B cell (primary cell): ENCODE measurements at regions not wholly inside any gene's neighbourhood (a gene's known extent, or its start where the extent isn't known, plus 50 kb on each side); places are given as distances from the start of the nearest gene placed in this dataset.

ENCODE experiments used
- ATAC-seq: fragments of 200-7000 bp; cut with Tn5 transposase; one replicate; pipeline ENCODE4 v1.10.0; 2021; ENCODE audit warnings: low read depth, mild to moderate bottlenecking, moderate number of reproducible peaks, moderate library complexity
- CTCF ChIA-PET: fragments of 350-600 bp; sonication (Branson Sonifier 250); formaldehyde crosslinking; loops from one replicate; lab custom pipeline; 2021; ENCODE audit warnings: antibody characterized with exemption, inconsistent platforms; lab: Charles Lee
- POLR2A ChIA-PET: fragments of 350-600 bp; sonication (Branson Sonifier 250); formaldehyde crosslinking; loops from one replicate; lab custom pipeline; 2021; ENCODE audit warnings: antibody characterized with exemption; lab: Charles Lee
- DNase-seq: peaks from one replicate; pipeline ENCODE4 v3.0.0; 2013
- H2AFZ ChIP-seq: 2 replicates; pipeline ENCODE4 v1.6.1; 2012; ENCODE audit warnings: mild to moderate bottlenecking, low read depth, low read length; ENCODE audit not compliant: insufficient read depth, poor library complexity, severe bottlenecking
- H3K27ac ChIP-seq, 2 donors: 1 replicate in 1 of 2; 2 replicates in 1 of 2; pipeline ENCODE4 v1.5.1; 2012 to 2013; ENCODE audit warnings: low read length in 2 of 2, mild to moderate bottlenecking in 2 of 2, moderate library complexity in 1 of 2
- H3K27me3 ChIP-seq, 4 experiments: fragments of 200-600 bp in 1 of 4; sonication (generic) in 1 of 4; replicated peaks in 1 of 4; 1 replicate in 2 of 4; 2 replicates in 2 of 4; pipeline versions ENCODE4 v1.6.1 to v1.7.0; 2013 to 2016; ENCODE audit warnings: low read length in 3 of 4, mild to moderate bottlenecking in 2 of 4, mixed read lengths in 1 of 4, moderate library complexity in 1 of 4; ENCODE audit not compliant: insufficient read depth in 4 of 4, control insufficient read depth in 3 of 4; ENCODE audit errors: control extremely low read depth in 1 of 4
- H3K36me3 ChIP-seq, 2 experiments: replicated peaks in 1 of 2; 1 replicate in 1 of 2; 2 replicates in 1 of 2; pipeline versions ENCODE4 v1.6.1 to v1.7.1; 2013; ENCODE audit warnings: low read length in 1 of 2; ENCODE audit not compliant: insufficient read depth in 2 of 2, control insufficient read depth in 1 of 2; ENCODE audit errors: control extremely low read depth in 1 of 2, extremely low read depth in 1 of 2
- H3K4me1 ChIP-seq, 2 donors: fragments of 200-600 bp in 1 of 2; sonication (generic) in 1 of 2; 1 replicate in 1 of 2; 2 replicates in 1 of 2; pipeline versions ENCODE4 v1.5.1 to v1.6.1; 2013 to 2017; ENCODE audit warnings: low read length in 2 of 2; ENCODE audit not compliant: control insufficient read depth in 2 of 2, insufficient read depth in 2 of 2
- H3K4me2 ChIP-seq: replicated peaks from 2 replicates; pipeline ENCODE3; 2012; ENCODE audit warnings: mild to moderate bottlenecking, low read depth, low read length; ENCODE audit not compliant: poor library complexity, severe bottlenecking
- H3K4me3 ChIP-seq, 5 experiments: fragments of 200-600 bp in 1 of 5; sonication (generic) in 1 of 5; 1 replicate in 3 of 5; 2 replicates in 2 of 5; pipeline versions ENCODE4 v1.5.1 to v1.7.0; 2011 to 2016; ENCODE audit warnings: low read length in 4 of 5, mild to moderate bottlenecking in 4 of 5, low read depth in 2 of 5, control low read depth in 1 of 5, moderate library complexity in 1 of 5; ENCODE audit not compliant: insufficient read depth in 1 of 5; ENCODE audit errors: control extremely low read depth in 1 of 5, extremely low read depth in 1 of 5
- H3K79me2 ChIP-seq: fragments of 200-600 bp; sonication (generic); one replicate; pipeline ENCODE4 v1.6.0; 2016; ENCODE audit warnings: low read length; ENCODE audit not compliant: control insufficient read depth, insufficient read depth
- H3K9ac ChIP-seq: fragments of 200-600 bp; sonication (generic); 2 replicates; pipeline ENCODE4 v1.6.1; 2017; ENCODE audit warnings: mild to moderate bottlenecking, low read length, moderate library complexity
- H3K9me3 ChIP-seq, 3 donors: one replicate each; pipeline versions ENCODE4 v1.6.1 to v1.7.1; 2013; ENCODE audit warnings: low read length in 2 of 3; ENCODE audit not compliant: control insufficient read depth in 2 of 3, insufficient read depth in 1 of 3; ENCODE audit errors: control extremely low read depth in 1 of 3
- H4K20me1 ChIP-seq: 2 replicates; pipeline ENCODE4 v1.6.0; 2012; ENCODE audit warnings: mild to moderate bottlenecking, low read length; ENCODE audit not compliant: insufficient read depth, control insufficient read depth, poor library complexity, severe bottlenecking
- H3K27ac Mint-ChIP-seq: one replicate; pipeline ENCODE4 v1.8.0; 2021; ENCODE audit warnings: mixed read lengths
- H3K27me3 Mint-ChIP-seq: one replicate; pipeline ENCODE4 v1.8.0; 2021; ENCODE audit warnings: mixed read lengths
- H3K4me1 Mint-ChIP-seq: one replicate; pipeline ENCODE4 v1.8.0; 2021; ENCODE audit warnings: mixed read lengths
- H3K4me3 Mint-ChIP-seq: one replicate; pipeline ENCODE4 v1.8.0; 2021; ENCODE audit warnings: mixed read lengths
- H3K9me3 Mint-ChIP-seq: one replicate; pipeline ENCODE4 v1.8.0; 2022; ENCODE audit warnings: mixed read lengths; ENCODE audit not compliant: insufficient read depth
- EZH2 ChIP-seq: IDR thresholded peaks from 2 replicates; pipeline ENCODE4 v1.6.1; 2012; ENCODE audit warnings: borderline replicate concordance, low read depth, mild to moderate bottlenecking, moderate library complexity, low read length; ENCODE audit not compliant: insufficient read depth, poor library complexity, severe bottlenecking
- WGBS: methylation state at CpG from one replicate; pipeline ENCODE4 v1.1.5; 2013; ENCODE audit warnings: missing lambda C conversion rate; ENCODE audit not compliant: insufficient coverage; 5-methylcytosine and 5-hydroxymethylcytosine counted together
- intact Hi-C: fragments of 100-400 bp; cut with micrococcal nuclease; formaldehyde crosslinking; loops from one replicate; pipeline ENCODE4 v1.10.0; 2022
- TF ChIP-seq, protein P1 (sequence below): fragments of 200-600 bp; IDR thresholded peaks from one replicate; pipeline ENCODE4 v1.8.0; 2022; ENCODE audit warnings: antibody characterized with exemption, mild to moderate bottlenecking

DNA sequence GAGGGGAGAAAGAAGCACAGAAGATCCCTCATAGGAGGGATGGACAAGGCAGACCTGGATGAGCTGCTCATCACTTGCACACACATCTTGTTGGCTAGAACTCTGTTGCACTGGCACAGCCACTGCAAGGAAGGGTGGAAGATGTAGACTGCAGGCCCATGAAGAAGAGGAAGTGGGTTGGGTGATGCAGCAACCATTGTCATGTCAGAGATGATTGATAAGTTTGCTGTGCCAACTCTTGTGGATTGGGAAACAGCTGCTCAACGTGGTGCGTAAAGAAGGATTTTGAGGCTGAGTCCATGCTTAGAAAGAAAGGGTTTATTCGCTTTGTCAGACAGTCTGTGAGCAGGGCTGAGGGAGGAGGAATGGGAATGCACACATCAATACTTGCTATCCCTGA is 161.4 kb upstream of the MPHOSPH6 start:
- Mint-ChIP-seq H3K4me3 (no peak overlapping the region), H3K27me3 (peaks cover 17% of the 10 kb centered on the region), H3K4me1 (no peaks in the 10 kb centered on the region), H3K27ac (no peak overlapping the region), H3K9me3 (no peaks in the 10 kb centered on the region)
- intact Hi-C loops = no loop called here
- H3K27ac ChIP-seq = no peak overlapping the region
- no peaks in the 10 kb centered on the region for H3K4me1 ChIP-seq
- DNase-seq = no peak
- H3K27me3 ChIP-seq = peaks cover 0 to 4% (median 0%) of the 10 kb centered on the region in 4 experiments
- TF ChIP-seq, protein P1, sequence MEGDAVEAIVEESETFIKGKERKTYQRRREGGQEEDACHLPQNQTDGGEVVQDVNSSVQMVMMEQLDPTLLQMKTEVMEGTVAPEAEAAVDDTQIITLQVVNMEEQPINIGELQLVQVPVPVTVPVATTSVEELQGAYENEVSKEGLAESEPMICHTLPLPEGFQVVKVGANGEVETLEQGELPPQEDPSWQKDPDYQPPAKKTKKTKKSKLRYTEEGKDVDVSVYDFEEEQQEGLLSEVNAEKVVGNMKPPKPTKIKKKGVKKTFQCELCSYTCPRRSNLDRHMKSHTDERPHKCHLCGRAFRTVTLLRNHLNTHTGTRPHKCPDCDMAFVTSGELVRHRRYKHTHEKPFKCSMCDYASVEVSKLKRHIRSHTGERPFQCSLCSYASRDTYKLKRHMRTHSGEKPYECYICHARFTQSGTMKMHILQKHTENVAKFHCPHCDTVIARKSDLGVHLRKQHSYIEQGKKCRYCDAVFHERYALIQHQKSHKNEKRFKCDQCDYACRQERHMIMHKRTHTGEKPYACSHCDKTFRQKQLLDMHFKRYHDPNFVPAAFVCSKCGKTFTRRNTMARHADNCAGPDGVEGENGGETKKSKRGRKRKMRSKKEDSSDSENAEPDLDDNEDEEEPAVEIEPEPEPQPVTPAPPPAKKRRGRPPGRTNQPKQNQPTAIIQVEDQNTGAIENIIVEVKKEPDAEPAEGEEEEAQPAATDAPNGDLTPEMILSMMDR = no peak
- TF ChIP-seq EZH2 = no peak
- H3K79me2 ChIP-seq = no peaks in the 10 kb centered on the region
- no peaks in the 10 kb centered on the region for H3K36me3 ChIP-seq
- no peaks in the 10 kb centered on the region for H3K9me3 ChIP-seq
- no peak overlapping the region for H2AFZ ChIP-seq
- H3K9ac ChIP-seq = no peak overlapping the region
- ChIA-PET POLR2A (no interaction called here), CTCF (no interaction called here)
- H4K20me1 ChIP-seq = no peaks in the 10 kb centered on the region
- no peak for ATAC-seq
- no peak overlapping the region for H3K4me2 ChIP-seq
- WGBS = no CpG with 5 or more reads among the region's 3 CpGs
- no peak overlapping the region for H3K4me3 ChIP-seq

GRCh38 chr16:82329504-82330192 is 159.6 kb upstream of the MPHOSPH6 start:
- no peaks in the 10 kb centered on the region for H3K36me3 ChIP-seq
- Mint-ChIP-seq H3K27me3 (peaks cover 16% of the 10 kb centered on the region), H3K4me1 (no peaks in the 10 kb centered on the region), H3K27ac (no peak overlapping the region), H3K4me3 (no peak overlapping the region), H3K9me3 (no peaks in the 10 kb centered on the region)
- no peak overlapping the region for H3K27ac ChIP-seq
- peaks cover 0 to 4% (median 0%) of the 10 kb centered on the region in 4 experiments for H3K27me3 ChIP-seq
- intact Hi-C loops = no loop called here
- no peak overlapping the region for H2AFZ ChIP-seq
- H3K9ac ChIP-seq = no peak overlapping the region
- H3K9me3 ChIP-seq = no peaks in the 10 kb centered on the region
- DNase-seq (no peak), ATAC-seq (no peak)
- H3K4me2 ChIP-seq = no peak overlapping the region
- ChIA-PET CTCF (no interaction called here), POLR2A (no interaction called here)
- no peak for TF ChIP-seq EZH2
- TF ChIP-seq, protein P1 = no peak
- H4K20me1 ChIP-seq = no peaks in the 10 kb centered on the region
- no peak overlapping the region for H3K4me3 ChIP-seq
- 91% methylated on average over 5 of the region's 11 CpGs for WGBS
- H3K79me2 ChIP-seq = no peaks in the 10 kb centered on the region
- no peaks in the 10 kb centered on the region for H3K4me1 ChIP-seq
